Thoracic aorta (tissue), 2 donors: ENCODE measurements at regions not wholly inside any gene's neighbourhood (a gene's known extent, or its start where the extent isn't known, plus 50 kb on each side); places are given as distances from the start of the nearest gene placed in this dataset.

Experiments used
- ATAC-seq: fragments of 150-250 bp; one replicate; pipeline ENCODE4 v1.8.0; 2017; ENCODE audit warnings: low read depth; ENCODE audit not compliant: insufficient number of reproducible peaks, low FRiP score
- DNase-seq: peaks from one replicate; pipeline ENCODE4 v3.0.0-alpha.2; 2020; ENCODE audit warnings: low spot score
- H3K27ac ChIP-seq, 2 donors: fragments of 200-600 bp; sonication (generic); 1 replicate in 1 of 2; 2 replicates in 1 of 2; pipeline ENCODE4 v1.5.1; 2016; ENCODE audit warnings: mild to moderate bottlenecking in 2 of 2, moderate library complexity in 2 of 2
- H3K27me3 ChIP-seq: fragments of 200-600 bp; sonication (generic); replicated peaks from 2 replicates; pipeline ENCODE4 v1.6.0; 2016; ENCODE audit warnings: mild to moderate bottlenecking; ENCODE audit not compliant: insufficient read depth
- H3K36me3 ChIP-seq: fragments of 200-600 bp; sonication (generic); one replicate; pipeline ENCODE4 v1.5.1; 2016
- H3K4me1 ChIP-seq, 2 donors: fragments of 200-600 bp; sonication (generic); 1 replicate in 1 of 2; 2 replicates in 1 of 2; pipeline versions ENCODE4 v1.5.1 to v1.6.0; 2016; ENCODE audit warnings: low read depth in 2 of 2, mild to moderate bottlenecking in 1 of 2; ENCODE audit not compliant: control insufficient read depth in 1 of 2
- H3K4me3 ChIP-seq: fragments of 200-600 bp; sonication (generic); 2 replicates; pipeline ENCODE4 v1.5.1; 2016; ENCODE audit warnings: mild to moderate bottlenecking
- H3K9me3 ChIP-seq: fragments of 200-600 bp; sonication (generic); 2 replicates; pipeline ENCODE4 v1.5.1; 2016
- TF ChIP-seq, protein P1 (sequence below): fragments of 200-600 bp; sonication (generic); IDR thresholded peaks from one replicate; pipeline ENCODE4 v1.5.1; 2019; ENCODE audit warnings: antibody characterized with exemption

DNA sequence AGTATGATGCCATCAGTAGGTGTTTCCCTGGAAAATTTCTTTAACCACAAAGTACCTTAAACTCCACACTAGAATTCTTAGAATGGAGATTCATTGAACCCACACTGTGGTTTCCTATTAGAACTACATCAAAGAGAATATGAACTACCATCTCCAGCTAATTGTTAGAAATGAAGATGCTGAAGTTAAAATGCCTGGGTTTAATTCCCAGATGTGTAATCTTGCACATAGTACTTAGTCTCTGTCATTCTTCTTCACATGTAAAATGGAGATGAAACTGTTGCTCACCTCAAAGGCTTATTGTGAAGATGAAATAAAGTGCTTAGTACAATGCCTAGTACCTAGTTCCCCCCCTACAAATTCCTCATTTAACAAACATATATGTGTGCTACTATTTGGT, 303.3 kb upstream of the CCNG1 start:
- DNase-seq: no peak
- H3K4me3 ChIP-seq: no peak overlapping the region
- TF ChIP-seq, protein P1, sequence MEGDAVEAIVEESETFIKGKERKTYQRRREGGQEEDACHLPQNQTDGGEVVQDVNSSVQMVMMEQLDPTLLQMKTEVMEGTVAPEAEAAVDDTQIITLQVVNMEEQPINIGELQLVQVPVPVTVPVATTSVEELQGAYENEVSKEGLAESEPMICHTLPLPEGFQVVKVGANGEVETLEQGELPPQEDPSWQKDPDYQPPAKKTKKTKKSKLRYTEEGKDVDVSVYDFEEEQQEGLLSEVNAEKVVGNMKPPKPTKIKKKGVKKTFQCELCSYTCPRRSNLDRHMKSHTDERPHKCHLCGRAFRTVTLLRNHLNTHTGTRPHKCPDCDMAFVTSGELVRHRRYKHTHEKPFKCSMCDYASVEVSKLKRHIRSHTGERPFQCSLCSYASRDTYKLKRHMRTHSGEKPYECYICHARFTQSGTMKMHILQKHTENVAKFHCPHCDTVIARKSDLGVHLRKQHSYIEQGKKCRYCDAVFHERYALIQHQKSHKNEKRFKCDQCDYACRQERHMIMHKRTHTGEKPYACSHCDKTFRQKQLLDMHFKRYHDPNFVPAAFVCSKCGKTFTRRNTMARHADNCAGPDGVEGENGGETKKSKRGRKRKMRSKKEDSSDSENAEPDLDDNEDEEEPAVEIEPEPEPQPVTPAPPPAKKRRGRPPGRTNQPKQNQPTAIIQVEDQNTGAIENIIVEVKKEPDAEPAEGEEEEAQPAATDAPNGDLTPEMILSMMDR: no peak
- no peaks in the 10 kb centered on the region for H3K27me3 ChIP-seq
- no peak for ATAC-seq
- H3K4me1 ChIP-seq: no peaks in the 10 kb centered on the region
- H3K36me3 ChIP-seq: no peaks in the 10 kb centered on the region
- H3K27ac ChIP-seq: no peak overlapping the region
- H3K9me3 ChIP-seq: no peaks in the 10 kb centered on the region

DNA sequence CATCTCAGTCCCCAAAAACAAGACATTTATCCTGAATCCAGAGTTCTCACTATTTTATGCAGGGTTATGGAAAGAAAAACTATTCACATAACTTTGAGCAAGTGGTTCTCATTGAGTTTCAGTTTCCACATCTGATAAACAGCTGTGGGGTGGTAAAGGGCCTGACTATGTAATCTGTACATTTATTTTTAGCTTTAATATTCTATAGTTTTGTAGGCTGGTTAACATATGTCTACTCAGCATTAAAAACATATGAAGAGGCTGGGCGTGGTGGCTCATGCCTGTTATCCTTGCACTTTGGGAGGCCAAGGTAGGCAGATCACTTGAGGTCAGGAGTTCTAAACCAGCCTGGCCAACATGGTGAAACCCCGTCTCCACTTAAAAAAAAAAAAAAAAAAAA, 301.5 kb upstream of the CCNG1 start:
- H3K36me3 ChIP-seq: no peaks in the 10 kb centered on the region
- no peaks in the 10 kb centered on the region for H3K9me3 ChIP-seq
- TF ChIP-seq, protein P1: no peak
- no peak overlapping the region for H3K4me3 ChIP-seq
- no peaks in the 10 kb centered on the region for H3K4me1 ChIP-seq
- DNase-seq (no peak), ATAC-seq (no peak)
- H3K27ac ChIP-seq: no peak overlapping the region
- H3K27me3 ChIP-seq: no peaks in the 10 kb centered on the region

DNA sequence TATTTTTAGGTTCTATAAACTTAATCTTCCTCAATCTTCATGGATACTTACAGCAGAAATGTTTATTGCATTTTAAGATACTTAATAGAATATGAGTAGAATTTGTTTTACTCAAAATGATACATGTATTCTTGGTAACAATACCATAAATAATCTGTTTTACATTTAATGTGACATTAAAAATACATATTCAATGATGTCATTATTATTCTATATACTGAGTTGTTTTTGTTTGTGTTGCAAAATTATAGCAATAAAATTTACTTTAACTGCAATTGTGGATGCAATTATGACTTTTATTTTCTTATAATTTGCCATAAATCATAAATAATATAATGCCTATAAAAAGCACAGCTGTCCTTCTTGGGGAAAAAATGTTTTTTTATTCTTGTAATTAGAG, 275.9 kb upstream of the CCNG1 start:
- Histone ChIP-seq H3K9me3 (no peaks in the 10 kb centered on the region), H3K4me1 (no peaks in the 10 kb centered on the region), H3K27me3 (no peaks in the 10 kb centered on the region), H3K36me3 (no peaks in the 10 kb centered on the region), H3K27ac (no peak overlapping the region), H3K4me3 (no peak overlapping the region)
- TF ChIP-seq, protein P1: no peak
- DNase-seq (no peak), ATAC-seq (no peak)

DNA sequence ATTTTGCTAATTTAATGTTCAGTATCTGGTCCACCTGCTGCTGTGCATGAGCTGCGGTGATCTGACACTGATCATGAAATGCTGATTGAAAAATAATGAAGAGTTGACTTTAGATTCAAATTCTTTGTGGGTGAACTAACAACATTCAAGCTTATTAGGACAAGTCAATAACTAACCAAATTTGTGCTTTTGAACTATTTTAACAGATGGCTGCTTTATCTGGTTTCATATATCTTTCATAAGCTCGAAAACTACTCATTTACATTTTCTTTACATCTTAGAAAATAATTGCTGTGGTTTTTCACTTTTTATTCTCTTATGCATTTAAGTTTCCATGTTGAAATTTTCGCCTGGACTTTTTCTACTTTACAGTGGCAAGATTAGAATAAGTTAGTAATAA, 274.8 kb upstream of the CCNG1 start:
- H3K4me1 ChIP-seq: no peaks in the 10 kb centered on the region
- H3K4me3 ChIP-seq: no peak overlapping the region
- H3K9me3 ChIP-seq: no peaks in the 10 kb centered on the region
- no peak overlapping the region for H3K27ac ChIP-seq
- TF ChIP-seq, protein P1: no peak
- DNase-seq (no peak), ATAC-seq (no peak)
- H3K27me3 ChIP-seq: no peaks in the 10 kb centered on the region
- H3K36me3 ChIP-seq: no peaks in the 10 kb centered on the region

DNA sequence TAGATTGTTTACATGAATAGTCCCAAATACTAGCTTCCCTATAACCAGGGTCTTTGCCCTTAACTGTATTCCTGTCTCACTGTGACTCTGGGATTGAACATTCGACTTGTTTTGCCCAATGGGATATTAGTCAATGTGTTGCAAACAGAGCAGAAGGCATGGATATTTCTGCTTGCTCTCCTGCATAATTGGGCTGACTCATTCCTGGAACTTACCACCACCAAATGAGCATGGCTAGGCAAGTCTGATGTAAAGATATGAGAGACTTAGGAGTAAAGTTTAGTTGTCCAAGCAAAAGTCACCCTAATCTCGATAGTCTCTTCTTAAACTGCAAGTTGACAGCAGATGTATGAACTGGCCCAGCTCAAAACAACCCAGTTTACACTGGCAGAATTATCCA, 273.5 kb upstream of the CCNG1 start:
- H3K36me3 ChIP-seq: no peaks in the 10 kb centered on the region

More for the DNA sequence above, 273.5 kb upstream of the CCNG1 start:
- Histone ChIP-seq H3K4me3 (no peak overlapping the region), H3K27me3 (no peaks in the 10 kb centered on the region), H3K9me3 (no peaks in the 10 kb centered on the region), H3K27ac (no peak overlapping the region), H3K4me1 (no peaks in the 10 kb centered on the region)
- TF ChIP-seq, protein P1: no peak
- ATAC-seq (no peak), DNase-seq (no peak)
